ENCODE measurements at regions not wholly inside any gene's neighbourhood (a gene's known extent, or its start where the extent isn't known, plus 50 kb on each side); places are given as distances from the start of the nearest gene placed in this dataset.

DNA sequence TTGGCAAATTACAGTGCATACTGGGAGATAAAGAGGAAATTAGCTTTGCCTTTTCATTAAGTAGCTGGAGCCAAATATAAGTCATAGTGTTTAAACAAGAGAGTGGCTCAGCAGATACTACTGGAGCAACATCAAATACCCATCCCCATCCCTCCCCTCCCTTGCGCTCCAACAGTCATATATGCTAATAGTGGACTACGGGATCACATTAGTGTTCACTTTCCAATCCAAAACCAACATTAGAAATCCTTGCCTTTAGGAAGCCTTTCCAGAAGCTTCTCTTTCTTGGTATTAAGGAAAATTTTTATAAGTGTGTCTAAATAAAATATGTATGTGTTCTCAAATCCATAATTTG, 1669.3 kb downstream of the SUCLG1 start:
- TF ChIP-seq, protein P1, sequence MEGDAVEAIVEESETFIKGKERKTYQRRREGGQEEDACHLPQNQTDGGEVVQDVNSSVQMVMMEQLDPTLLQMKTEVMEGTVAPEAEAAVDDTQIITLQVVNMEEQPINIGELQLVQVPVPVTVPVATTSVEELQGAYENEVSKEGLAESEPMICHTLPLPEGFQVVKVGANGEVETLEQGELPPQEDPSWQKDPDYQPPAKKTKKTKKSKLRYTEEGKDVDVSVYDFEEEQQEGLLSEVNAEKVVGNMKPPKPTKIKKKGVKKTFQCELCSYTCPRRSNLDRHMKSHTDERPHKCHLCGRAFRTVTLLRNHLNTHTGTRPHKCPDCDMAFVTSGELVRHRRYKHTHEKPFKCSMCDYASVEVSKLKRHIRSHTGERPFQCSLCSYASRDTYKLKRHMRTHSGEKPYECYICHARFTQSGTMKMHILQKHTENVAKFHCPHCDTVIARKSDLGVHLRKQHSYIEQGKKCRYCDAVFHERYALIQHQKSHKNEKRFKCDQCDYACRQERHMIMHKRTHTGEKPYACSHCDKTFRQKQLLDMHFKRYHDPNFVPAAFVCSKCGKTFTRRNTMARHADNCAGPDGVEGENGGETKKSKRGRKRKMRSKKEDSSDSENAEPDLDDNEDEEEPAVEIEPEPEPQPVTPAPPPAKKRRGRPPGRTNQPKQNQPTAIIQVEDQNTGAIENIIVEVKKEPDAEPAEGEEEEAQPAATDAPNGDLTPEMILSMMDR (IDR thresholded peaks at IDR 0.05), result no peak
- TF ChIP-seq POLR2A (IDR thresholded peaks at IDR 0.05), result no peak
- Histone ChIP-seq H3K4me1 (no peaks in the 10 kb centered on the region), H3K9me3 (no peaks in the 10 kb centered on the region), H3K4me3 (no peak overlapping the region), H3K27me3 (no peaks in the 10 kb centered on the region), H3K27ac (no peak overlapping the region), H3K36me3 (ENCODE audit: low read depth, missing control alignments) (no peaks in the 10 kb centered on the region)
- intact Hi-C loops (cut with DNase I; ENCODE audit: low total_unique reads), result no loop called here
- WGBS, 2 donors, result 27 to 50% methylated on average over 2 of the region's 2 CpGs
- no peak for DNase-seq

DNA sequence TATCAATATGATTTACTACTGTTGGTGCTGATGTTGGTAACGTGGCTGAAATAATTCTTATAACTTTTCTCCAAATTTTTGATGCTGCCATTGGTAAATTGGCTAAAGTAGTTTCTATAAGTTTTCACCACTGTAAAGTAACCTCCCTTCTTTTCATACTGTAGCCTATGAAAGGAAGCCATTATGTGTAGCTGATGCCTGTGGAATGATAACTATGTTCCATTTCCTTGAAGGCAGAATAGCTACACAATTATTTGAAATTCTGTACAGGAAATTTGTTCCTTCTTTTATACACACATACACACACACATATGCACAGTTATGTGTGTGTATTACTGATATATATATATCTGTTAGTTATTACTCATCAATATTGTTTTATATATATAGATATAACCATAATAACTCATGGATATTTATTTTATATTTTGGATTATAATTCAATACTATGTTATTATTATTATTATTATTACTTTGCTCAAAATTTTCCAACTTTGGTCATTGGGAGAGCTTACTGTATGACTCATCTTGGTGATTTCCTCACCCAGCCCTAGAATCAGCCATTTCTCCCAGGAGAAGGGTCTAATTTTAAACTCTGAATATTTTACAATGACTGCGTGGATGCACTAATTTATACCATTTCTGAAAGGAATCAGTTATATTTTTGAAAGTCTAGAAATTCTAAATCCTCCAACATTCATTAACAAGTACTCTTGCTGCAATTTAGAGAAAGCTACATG, 1677.7 kb downstream of the SUCLG1 start:
- H3K4me1 ChIP-seq, result no peaks in the 10 kb centered on the region
- WGBS, 2 donors, result 86 to 88% methylated on average over 2 of the region's 2 CpGs
- intact Hi-C loops (cut with DNase I; ENCODE audit: low total_unique reads), result no loop called here
- H3K9me3 ChIP-seq, result no peaks in the 10 kb centered on the region
- H3K4me3 ChIP-seq, result no peak overlapping the region
- no peaks in the 10 kb centered on the region for H3K36me3 ChIP-seq (ENCODE audit: low read depth, missing control alignments)
- DNase-seq, result no peak
- TF ChIP-seq, protein P1 (IDR thresholded peaks at IDR 0.05), result no peak
- no peak for TF ChIP-seq POLR2A (IDR thresholded peaks at IDR 0.05)
- H3K27me3 ChIP-seq, result no peaks in the 10 kb centered on the region
- no peak overlapping the region for H3K27ac ChIP-seq

DNA sequence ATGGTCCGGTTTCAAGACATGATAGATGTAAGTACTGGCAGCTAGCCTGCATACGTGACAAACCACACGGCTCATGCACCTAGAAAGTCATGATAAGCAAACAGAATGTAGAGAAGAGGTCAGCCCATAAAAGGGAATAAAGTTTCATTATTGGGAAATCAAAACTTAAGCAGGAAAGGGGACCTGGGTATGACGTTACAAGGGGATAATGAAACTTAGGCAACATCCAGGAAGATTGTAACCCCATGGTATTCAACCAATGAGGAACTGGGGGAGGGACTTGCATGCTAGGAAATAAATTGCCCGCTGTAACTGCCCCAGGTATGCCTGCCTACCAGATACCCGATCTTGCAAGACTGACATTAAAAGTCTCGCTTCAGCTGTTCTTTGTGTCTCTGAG, 1679.0 kb downstream of the SUCLG1 start:
- WGBS, 2 donors, result 54 to 66% methylated on average over 7 of the region's 7 CpGs
- no peaks in the 10 kb centered on the region for H3K9me3 ChIP-seq
- TF ChIP-seq, protein P1 (IDR thresholded peaks at IDR 0.05), result no peak
- TF ChIP-seq POLR2A (IDR thresholded peaks at IDR 0.05), result no peak
- no peak overlapping the region for H3K4me3 ChIP-seq
- H3K36me3 ChIP-seq (ENCODE audit: low read depth, missing control alignments), result no peaks in the 10 kb centered on the region
- no peak overlapping the region for H3K27ac ChIP-seq
- no peak for DNase-seq
- H3K27me3 ChIP-seq, result no peaks in the 10 kb centered on the region
- no peaks in the 10 kb centered on the region for H3K4me1 ChIP-seq
- intact Hi-C loops (cut with DNase I; ENCODE audit: low total_unique reads), result no loop called here

DNA sequence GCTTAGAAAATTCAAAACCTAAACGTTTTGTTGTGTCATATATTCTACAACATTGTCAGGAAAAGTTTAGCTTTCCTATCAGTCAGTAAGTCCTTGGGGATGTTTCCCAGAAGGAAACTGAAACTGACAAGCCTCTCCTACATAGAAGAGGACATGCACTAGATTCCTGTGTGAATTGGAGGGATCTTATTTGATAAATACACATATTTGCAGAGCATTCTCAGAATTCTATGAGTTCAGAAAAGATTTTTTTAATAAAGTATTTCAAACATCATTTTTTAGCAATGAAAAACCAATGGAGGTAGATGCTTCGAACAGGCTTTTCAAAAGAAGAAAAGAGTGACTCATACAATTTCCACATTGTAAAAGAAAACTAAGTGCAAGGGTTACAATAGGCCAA, 1706.7 kb downstream of the SUCLG1 start:
- Histone ChIP-seq H3K4me1 (no peaks in the 10 kb centered on the region), H3K9me3 (no peaks in the 10 kb centered on the region), H3K27me3 (no peaks in the 10 kb centered on the region), H3K27ac (no peak overlapping the region), H3K36me3 (ENCODE audit: low read depth, missing control alignments) (no peaks in the 10 kb centered on the region), H3K4me3 (no peak overlapping the region)
- intact Hi-C loops (cut with DNase I; ENCODE audit: low total_unique reads), result no loop called here
- TF ChIP-seq, protein P1 (IDR thresholded peaks at IDR 0.05), result no peak
- no peak for TF ChIP-seq POLR2A (IDR thresholded peaks at IDR 0.05)
- no peak for DNase-seq
- 52 to 61% methylated on average over 2 of the region's 2 CpGs for WGBS, 2 donors

DNA sequence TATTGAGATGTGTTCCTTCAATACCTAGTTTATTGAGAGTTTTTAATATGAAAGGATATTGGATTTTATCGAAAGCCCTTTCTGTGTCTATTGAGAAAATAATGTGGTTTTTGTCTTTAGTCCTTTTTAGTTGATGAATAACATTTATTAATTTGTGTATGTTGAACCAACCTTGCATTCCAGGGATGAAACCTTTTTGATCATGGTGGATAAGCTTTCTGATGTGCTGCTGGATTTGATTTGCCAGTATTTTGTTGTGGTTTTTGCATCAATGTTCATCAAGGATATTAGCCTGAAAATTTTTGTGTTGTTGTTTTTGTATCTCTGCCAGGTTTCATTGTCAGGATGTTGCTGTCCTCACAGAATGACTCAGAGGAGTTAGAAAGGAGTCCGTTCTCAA, 1710.4 kb downstream of the SUCLG1 start:
- no peaks in the 10 kb centered on the region for H3K36me3 ChIP-seq (ENCODE audit: low read depth, missing control alignments)
- 81 to 83% methylated on average over 2 of the region's 2 CpGs for WGBS, 2 donors

More for the DNA sequence above, 1710.4 kb downstream of the SUCLG1 start:
- DNase-seq, result no peak
- H3K27me3 ChIP-seq, result no peaks in the 10 kb centered on the region
- no peak overlapping the region for H3K4me3 ChIP-seq
- H3K27ac ChIP-seq, result no peak overlapping the region
- H3K9me3 ChIP-seq, result no peaks in the 10 kb centered on the region
- TF ChIP-seq POLR2A (IDR thresholded peaks at IDR 0.05), result no peak
- TF ChIP-seq, protein P1 (IDR thresholded peaks at IDR 0.05), result no peak
- H3K4me1 ChIP-seq, result no peaks in the 10 kb centered on the region
- intact Hi-C loops (cut with DNase I; ENCODE audit: low total_unique reads), result no loop called here

All from testis (tissue), 2 donors.